ENCODE measurements at regions not wholly inside any gene's neighbourhood (a gene's known extent, or its start where the extent isn't known, plus 50 kb on each side); places are given as distances from the start of the nearest gene placed in this dataset.
"Not testable (repeated sequence)": the region's sequence is repeated elsewhere in the genome, so short reads cannot be mapped to it uniquely, and the experiment has no call there.

DNA sequence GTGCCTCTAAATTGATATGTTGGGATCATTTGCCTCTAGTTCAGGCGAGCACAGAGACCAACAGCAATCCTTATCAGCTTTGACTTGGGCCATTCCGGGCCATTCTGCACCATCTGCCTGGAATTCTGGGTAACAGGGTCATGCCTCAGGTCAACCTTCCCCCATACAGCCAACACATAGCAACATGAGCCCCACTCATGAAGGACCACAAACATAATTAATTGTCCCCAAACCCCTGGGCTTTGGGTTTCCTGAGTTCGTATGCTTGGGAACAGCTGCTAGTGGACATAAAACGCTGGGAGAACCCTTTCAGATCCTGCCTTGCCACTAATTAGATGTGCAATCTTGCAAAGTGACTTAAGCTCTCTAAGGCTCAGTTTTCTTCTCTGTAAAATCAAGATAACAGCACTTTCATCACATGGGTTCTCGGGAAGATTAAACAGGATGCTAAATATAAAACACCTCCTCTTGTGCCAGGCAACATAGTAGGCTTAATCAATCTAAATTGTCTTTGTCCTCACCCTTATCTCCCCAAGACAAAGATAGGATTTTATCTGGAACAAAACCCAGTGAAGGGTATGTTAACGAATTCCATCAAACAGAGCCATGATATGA, 426.5 kb downstream of the CD83 start:
- H3K4me3 ChIP-seq (ENCODE audit: low read length), result no peak overlapping the region
- DNase-seq (ENCODE audit: low read depth, low spot score), result no peak

DNA sequence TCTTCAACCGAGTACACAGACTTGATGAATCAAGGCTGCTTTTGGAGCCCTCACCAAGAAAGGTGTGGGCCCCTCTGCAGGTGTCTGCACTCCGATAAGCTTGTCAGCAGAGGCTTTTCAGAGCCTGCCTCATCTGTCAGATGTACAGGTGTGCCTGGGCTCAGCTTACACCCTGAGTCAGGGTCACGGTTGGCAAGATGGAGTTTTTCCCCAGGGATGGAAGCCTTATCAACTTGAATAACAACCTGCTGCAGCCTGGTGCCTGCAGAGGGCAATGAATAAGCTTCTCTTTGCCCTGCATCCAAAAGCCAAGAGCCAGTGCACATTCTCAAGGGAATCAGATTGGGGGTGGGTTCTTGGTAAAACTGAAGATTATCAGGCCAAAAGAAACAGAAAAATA, 427.1 kb downstream of the CD83 start:
- DNase-seq (ENCODE audit: low read depth, low spot score), result no peak
- no peak overlapping the region for H3K4me3 ChIP-seq (ENCODE audit: low read length)

DNA sequence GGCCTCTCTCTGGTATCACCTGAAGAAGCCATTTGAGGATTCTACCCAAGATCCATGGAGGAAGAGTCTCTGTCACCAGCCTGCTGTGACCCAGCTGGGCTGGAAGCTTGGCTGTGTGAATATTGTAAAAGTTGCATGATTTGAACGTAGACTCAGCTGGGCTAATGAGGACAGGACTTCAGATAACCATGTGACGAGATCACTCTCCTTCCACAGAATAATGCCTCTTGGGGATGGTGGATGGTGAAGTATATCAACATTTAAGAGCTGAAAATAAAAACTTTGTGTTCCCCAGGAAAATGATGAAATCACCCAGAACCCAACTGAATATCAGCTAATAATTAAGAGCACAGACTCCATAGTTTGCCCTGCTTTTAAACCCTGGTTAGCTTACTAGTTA, 427.9 kb downstream of the CD83 start:
- H3K4me3 ChIP-seq (ENCODE audit: low read length), result no peak overlapping the region
- DNase-seq (ENCODE audit: low read depth, low spot score), result no peak

DNA sequence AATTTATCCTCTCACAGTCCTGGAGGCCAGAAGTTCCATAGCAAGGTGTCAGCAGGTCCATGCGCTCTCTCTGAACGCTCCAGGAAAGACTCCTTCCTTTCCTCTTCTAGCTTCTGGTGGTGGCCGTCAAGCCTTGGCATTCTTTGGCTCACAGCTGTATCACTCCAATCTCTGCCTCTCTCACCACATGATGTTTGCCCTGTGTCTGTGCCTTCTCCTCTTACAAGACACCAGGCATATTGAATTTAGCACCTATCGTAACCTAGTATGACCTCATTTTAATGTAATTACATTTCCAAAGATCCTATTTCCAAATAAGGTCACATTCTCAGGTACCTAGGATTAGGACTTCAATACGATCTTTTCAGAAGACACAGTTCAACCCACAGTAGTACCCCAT, 428.5 kb downstream of the CD83 start:
- DNase-seq (ENCODE audit: low read depth, low spot score), result no peak
- H3K4me3 ChIP-seq (ENCODE audit: low read length), result no peak overlapping the region

DNA sequence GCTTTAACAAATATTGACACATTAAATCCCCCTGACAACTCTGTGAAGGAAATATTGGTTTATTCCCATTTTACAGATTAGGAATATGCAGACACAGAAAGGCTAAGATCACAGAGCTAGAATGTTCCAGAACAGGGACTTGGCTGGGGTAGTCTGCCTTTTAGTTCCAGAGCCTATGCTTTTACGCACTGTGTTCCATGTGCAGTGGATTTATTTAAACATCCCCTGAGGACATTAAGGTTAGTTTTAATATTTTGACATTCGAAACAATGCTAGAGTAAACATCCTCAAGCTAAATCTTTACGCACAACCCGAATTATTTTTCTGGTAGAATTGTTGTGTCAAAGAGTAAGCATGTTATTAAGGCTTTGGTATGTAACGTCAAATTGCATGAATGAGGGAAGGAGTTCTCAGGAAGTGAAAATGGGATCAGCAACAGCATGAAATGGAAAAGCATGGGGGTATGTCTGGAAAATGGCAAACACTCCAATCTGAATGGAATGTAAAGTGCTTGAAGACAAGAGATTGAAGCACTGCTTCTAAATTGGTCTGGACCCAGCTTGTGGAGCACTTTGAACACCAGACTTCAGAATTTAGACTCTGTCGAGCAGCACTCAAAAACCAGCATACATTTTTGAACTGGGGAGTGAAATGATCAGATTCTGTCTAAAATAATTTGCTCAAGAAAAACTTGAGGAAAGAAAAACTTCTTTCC, 429.9 kb downstream of the CD83 start:
- H3K4me3 ChIP-seq (ENCODE audit: low read length), result no peak overlapping the region
- DNase-seq (ENCODE audit: low read depth, low spot score), result no peak

DNA sequence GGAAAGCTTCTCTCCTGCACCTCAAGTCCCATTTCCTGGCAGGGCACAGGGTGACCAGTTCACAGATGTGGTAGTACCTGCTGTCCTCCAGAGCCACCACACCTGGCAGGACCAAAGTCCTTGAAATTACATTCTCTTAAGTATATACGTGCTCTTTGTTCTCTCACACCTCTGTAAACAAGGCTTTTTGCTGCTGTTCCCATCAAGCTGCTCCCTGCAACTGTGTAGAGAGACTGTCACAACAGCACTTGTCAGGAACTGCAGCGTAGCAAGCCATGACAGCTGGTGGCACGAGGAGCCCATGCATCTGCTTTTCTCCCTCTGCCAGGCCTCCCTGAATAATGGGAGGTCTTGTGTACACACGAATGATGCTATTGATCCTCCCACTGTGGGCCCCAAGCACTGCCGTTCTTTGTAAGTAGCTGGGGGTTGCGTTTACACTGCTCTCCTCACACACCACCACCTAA, 431.8 kb downstream of the CD83 start:
- no peak for DNase-seq (ENCODE audit: low read depth, low spot score)
- H3K4me3 ChIP-seq (ENCODE audit: low read length), result no peak overlapping the region

DNA sequence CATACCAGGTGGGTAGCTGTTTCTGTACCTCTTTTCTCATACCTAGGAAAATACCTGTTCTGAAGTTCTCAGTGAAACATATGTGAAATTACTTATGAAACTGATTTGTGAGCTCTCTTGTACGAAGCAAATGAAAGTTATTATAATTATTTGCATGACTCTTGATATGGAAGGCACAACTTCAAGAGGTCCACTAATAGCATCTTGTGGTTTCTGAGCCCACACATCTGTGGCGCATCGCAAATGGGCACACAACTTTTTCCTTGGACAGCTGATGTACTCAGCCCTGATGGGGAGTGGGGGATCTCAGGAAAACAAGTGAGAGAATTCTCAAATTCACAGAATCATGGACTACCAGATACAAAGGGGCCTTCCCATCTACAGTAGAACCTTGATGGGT, 432.3 kb downstream of the CD83 start:
- no peak overlapping the region for H3K4me3 ChIP-seq (ENCODE audit: low read length)
- DNase-seq (ENCODE audit: low read depth, low spot score), result no peak

DNA sequence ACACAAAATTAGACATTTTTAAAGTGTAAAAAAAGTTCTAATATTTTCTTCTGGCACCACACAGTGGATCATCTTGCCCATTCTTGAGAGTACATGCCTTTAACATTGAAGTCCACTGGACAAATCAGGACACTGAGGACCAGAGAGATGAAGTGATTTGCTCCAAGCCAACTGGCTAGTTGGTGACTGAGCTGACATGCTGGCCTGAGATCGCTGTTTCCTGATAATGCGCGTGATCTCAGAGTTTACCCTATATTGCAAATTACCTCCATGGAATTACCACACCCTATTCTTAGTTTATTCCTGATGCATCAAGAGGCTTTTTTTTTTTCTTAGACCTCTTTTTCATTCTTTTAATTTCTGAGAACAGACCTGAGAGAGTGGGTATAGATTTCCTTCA, 432.8 kb downstream of the CD83 start:
- no peak for DNase-seq (ENCODE audit: low read depth, low spot score)
- no peak overlapping the region for H3K4me3 ChIP-seq (ENCODE audit: low read length)

DNA sequence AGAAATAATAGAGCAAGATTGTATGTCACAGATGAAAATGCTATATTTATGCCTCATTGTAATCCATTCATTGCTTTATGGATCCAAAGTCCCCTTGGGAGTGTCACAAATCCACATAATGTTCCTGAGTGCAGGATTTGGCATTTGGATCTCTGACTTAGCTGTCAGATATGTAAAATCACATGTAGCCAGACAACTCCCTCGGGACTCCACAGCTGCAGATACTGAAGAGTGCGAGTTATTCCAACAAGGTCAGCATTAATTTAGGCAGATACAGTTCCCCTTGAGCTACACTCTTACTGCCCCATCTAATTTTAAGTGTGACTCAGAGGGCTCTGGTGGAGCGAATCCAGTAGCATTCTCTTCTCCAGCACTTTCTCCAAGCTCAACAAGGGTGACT, 433.2 kb downstream of the CD83 start:
- DNase-seq (ENCODE audit: low read depth, low spot score), result no peak
- no peak overlapping the region for H3K4me3 ChIP-seq (ENCODE audit: low read length)

DNA sequence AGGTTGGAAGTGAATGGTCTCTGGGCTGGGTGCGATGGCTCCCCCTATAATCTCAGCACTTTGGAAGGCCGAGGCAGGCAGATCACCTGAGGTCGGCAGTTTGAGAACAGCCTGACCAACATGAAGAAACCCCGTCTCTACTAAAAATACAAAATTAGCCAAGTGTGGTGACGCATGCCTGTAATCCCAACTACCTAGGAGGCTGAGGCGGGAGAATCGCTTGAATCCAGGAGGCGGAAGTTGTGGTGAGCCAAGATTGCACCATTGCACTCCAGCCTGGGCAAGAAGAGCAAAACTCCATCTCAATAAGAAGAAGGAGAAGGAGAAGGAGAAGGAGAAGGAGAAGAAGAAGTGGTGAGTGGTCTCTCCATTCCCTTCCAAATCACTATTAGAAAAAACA, 434.0 kb downstream of the CD83 start:
- H3K4me3 ChIP-seq (ENCODE audit: low read length); DNase-seq (ENCODE audit: low read depth, low spot score): not testable (repeated sequence)

DNA sequence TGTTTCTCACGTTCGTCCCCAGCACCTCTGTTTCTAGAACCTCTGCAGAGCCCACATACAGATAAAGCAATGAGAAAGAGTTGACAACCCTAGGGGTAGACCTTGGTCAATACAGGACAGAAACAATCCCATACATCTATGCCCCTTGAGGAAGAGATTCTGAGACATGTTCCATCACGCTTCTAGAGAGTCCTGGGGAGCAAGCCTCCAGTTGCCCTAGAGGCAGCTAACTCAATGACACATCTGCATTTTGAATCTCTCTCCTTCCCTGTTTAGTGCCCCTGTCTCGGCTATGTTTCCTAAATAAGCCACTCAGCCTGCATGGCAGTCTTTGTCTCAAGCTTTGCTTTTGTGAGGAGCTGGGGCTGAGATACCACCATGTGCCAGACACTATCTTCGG, 435.3 kb downstream of the CD83 start:
- DNase-seq (ENCODE audit: low read depth, low spot score), result no peak
- no peak overlapping the region for H3K4me3 ChIP-seq (ENCODE audit: low read length)

DNA sequence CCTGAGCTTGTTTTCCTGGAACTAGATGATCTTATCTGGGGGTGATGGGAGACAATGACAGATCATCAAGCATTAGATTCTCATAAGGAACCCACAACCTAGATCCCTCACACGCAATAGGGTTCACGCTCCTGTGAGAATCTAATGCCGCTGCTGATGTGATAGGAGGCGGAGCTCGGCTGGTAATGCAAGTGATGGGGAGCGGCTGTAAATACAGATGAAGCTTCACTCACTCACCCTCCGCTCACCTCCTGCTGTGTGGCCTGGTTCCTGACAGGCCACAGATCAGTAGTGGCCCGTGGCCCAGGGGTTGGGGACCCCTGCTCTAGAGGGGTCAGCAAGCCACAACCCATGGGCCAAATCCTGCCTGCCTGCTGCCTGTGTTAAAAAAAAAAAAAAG, 435.9 kb downstream of the CD83 start:
- H3K4me3 ChIP-seq (ENCODE audit: low read length), result no peak overlapping the region
- no peak for DNase-seq (ENCODE audit: low read depth, low spot score)

DNA sequence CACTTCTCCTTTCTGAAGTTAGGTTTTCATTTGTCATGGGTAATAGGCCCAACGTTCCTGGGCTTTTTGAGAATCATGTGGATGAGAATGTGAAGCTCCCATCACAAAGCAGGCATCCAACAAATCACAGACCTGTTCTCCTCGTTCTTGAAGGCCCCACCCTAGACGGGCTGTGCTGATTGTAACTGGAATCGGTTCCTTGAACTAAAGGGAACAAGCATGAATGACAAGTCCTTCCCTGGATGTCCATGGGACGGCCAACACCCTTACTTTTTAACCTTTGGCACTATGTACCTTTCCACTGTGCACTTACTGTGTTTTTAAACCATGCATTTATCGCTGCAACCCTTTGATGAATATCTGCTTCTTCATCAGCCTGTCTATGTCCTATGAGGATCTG, 438.2 kb downstream of the CD83 start:
- DNase-seq (ENCODE audit: low read depth, low spot score), result no peak
- no peak overlapping the region for H3K4me3 ChIP-seq (ENCODE audit: low read length)

DNA sequence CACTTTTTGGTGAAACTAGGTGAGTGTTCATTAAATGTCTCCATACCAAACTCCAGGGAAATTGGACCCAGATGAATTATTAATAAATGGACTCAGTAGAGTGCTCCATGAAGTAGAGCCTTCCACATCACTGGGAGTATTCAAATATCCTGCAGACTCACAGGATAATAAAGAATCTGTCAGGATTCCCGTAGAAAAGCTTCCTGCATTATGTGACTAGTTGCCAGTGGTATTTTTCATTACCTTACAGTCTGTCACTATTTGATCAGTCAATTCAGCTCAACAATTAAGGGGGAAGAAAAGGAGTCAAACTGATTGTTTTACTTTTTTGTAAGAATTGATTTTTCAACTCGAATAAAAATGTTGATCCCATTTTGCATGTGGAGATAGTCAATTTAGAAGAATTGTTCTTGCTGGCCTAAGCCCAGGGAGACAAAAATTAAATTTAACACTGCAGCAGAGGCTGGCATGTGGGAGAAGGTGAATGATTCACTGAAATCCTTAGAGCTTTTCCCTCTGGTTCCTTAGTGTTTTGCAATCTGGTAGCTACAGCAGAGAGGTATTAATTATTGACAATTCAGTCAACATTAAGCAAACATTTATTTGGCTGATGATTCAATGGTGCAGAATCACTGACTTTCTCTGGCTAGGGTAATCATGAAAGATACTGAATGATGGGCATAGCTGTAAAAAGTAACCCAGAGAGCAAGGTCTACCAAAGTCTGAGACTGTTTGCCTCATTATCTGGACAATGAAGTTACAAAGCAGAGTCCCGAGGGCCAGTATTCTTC, 442.4 kb downstream of the CD83 start:
- H3K4me3 ChIP-seq (ENCODE audit: low read length), result no peak overlapping the region
- no peak for DNase-seq (ENCODE audit: low read depth, low spot score)

DNA sequence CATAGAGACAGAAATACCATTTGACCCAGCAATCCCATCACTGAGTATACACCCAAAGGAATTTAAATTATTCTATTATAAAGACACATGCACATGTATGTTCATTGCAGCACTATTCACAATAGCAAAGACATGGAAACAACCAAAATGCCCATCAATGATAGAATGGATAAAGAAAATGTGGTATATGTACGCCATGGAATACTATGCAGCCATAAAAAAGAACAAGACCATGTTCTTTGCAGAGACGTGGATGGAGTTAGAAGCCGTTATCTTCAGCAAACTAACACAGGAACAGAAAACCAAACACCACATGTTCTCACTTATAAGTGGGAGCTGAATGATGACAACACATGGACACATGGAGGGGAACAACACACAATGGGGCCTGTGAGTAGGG, 444.0 kb downstream of the CD83 start:
- not testable (repeated sequence) for DNase-seq (ENCODE audit: low read depth, low spot score)

DNA sequence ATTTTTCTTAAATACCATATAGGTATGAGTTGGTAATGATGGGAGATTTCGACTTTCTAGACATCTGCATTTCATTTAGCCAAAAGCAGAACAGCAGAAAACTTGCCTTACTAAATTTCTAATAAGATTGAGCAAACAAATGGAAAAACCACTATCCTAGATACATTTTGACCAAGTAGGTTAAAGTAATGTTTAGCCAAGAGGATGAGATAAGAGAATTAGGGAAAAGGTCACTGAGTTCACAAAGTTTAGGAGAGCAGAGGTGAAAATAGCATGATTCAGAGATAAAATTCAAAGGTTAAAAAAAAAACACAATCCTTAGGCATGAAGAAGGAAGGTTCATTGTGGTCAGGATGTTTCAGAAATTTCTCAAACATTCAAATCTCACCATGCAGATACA, 450.3 kb downstream of the CD83 start:
- H3K4me3 ChIP-seq (ENCODE audit: low read length), result no peak overlapping the region
- no peak for DNase-seq (ENCODE audit: low read depth, low spot score)

More for the DNA sequence above, 444.0 kb downstream of the CD83 start:
- not testable (repeated sequence) for H3K4me3 ChIP-seq (ENCODE audit: low read length)

DNA sequence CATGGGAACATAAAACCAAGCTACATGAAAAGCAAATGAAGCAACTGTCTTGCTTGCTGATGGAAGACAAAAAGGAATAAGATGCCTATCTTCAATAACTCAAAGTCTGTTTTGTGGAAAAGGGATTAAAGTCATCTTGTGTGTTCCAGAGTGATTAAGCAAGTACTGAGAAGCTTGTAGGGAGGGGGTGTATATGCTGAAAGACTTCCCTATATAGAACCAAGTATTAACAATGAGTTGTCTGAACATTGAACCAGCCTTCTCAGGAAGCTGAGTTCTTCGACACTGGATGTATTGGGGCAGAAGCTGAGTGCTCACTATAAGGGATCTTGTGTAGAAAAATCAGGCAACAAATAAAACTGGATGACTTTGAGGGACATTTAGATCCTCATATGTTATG, 451.8 kb downstream of the CD83 start:
- DNase-seq (ENCODE audit: low read depth, low spot score), result no peak

DNA sequence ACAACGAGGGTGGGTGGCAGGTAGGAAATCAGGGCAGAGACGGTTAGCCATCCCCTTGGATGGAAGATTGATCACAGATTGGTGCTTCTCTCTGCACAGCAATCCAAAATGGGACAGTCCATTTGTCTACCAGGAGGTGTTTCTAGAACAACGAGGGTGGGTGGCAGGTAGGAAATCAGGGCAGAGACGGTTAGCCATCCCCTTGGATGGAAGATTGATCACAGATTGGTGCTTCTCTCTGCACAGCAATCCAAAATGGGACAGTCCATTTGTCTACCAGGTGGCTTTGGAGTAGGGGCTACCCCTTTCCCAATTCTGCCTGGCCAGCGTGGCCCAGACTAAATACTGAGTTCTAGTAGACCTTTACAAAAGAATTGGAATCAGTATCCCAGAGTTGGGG, 452.3 kb downstream of the CD83 start:
- not testable (repeated sequence) for DNase-seq (ENCODE audit: low read depth, low spot score); H3K4me3 ChIP-seq (ENCODE audit: low read length)

More for the DNA sequence above, 451.8 kb downstream of the CD83 start:
- H3K4me3 ChIP-seq (ENCODE audit: low read length), result no peak overlapping the region

DNA sequence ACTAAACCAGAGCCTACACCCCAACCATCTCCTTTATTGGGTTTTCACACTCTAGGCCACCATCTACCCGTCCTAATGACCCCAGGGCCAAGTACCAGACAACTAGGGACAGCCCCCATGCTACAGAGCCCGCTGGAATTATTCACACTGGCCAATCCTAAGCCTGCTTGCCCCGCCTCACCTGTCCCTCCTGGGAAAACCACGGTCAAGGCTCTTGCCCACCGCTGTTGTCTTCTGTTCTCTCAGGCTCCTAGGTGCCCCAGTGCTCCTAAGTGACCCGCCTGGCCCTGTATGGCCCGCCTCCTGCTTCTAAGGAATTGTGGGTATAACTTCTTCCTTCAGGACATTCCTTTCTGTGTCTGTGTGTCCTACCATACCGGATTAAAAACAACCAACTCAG, 453.4 kb downstream of the CD83 start:
- no peak for DNase-seq (ENCODE audit: low read depth, low spot score)
- H3K4me3 ChIP-seq (ENCODE audit: low read length), result no peak overlapping the region

DNA sequence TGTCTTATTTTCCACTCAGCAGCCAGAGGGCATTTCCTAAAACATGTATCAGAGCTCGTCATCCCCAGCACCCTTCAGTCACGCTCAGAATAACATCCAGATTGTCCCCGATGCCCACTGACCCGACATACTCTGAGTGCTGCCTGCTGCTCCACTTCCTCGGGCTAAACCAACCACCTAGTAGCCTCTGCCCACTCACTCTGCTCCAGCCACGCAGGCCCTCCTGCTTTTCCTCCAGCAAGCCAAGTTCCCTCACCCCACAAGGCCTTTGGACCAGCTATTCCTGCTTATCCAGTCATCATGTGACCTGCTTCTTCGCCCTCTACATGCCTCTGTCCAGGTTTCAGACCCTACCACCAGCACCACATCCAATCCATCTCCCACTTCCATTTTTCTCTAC, 454.2 kb downstream of the CD83 start:
- no peak for DNase-seq (ENCODE audit: low read depth, low spot score)
- no peak overlapping the region for H3K4me3 ChIP-seq (ENCODE audit: low read length)
